Naive thymus-derived CD4-positive, alpha-beta T cell (primary cell): ENCODE measurements at regions not wholly inside any gene's neighbourhood (a gene's known extent, or its start where the extent isn't known, plus 50 kb on each side); places are given as distances from the start of the nearest gene placed in this dataset.

Experiments used
- ATAC-seq: fragments of 150-1000 bp; cut with Tn5 transposase; 2 replicates; pipeline ENCODE4 v1.10.0; 2021; ENCODE audit warnings: mild to moderate bottlenecking, moderate library complexity
- CTCF ChIA-PET: fragments of 350-600 bp; sonication (Branson Sonifier 250); formaldehyde crosslinking; loops from one replicate; lab custom pipeline; 2021; ENCODE audit warnings: antibody characterized with exemption; lab: Charles Lee
- POLR2A ChIA-PET: fragments of 350-600 bp; sonication (Branson Sonifier 250); formaldehyde crosslinking; loops from one replicate; lab custom pipeline; 2021; ENCODE audit warnings: antibody characterized with exemption, inconsistent platforms; lab: Charles Lee
- DNase-seq, 9 donors: peaks; one replicate each; pipeline versions ENCODE4 v3.0.0 to v3.0.0-alpha.2; 2020 to 2022; ENCODE audit warnings: mixed read lengths in 1 of 9
- H3K27ac ChIP-seq: one replicate; pipeline ENCODE4 v1.7.0; 2013; ENCODE audit warnings: mild to moderate bottlenecking, low read depth, low read length, moderate library complexity
- H3K27me3 ChIP-seq, 2 donors: one replicate each; pipeline ENCODE4 v1.7.0; 2013; ENCODE audit warnings: low read length in 2 of 2, mild to moderate bottlenecking in 2 of 2, moderate library complexity in 2 of 2; ENCODE audit not compliant: control insufficient read depth in 2 of 2, insufficient read depth in 2 of 2
- H3K36me3 ChIP-seq, 3 experiments: 1 replicate in 2 of 3; 2 replicates in 1 of 3; pipeline ENCODE4 v1.7.0; 2013; ENCODE audit warnings: low read length in 3 of 3, mild to moderate bottlenecking in 3 of 3, moderate library complexity in 1 of 3; ENCODE audit not compliant: insufficient read depth in 3 of 3, control insufficient read depth in 2 of 3
- H3K4me1 ChIP-seq, 2 donors: one replicate each; pipeline ENCODE4 v1.7.0; 2013; ENCODE audit warnings: low read length in 2 of 2, mild to moderate bottlenecking in 2 of 2, moderate library complexity in 1 of 2; ENCODE audit not compliant: control insufficient read depth in 2 of 2, insufficient read depth in 2 of 2
- H3K4me3 ChIP-seq: 2 replicates; pipeline ENCODE4 v1.7.0; 2013; ENCODE audit warnings: mild to moderate bottlenecking, low read length
- H3K9me3 ChIP-seq, 3 experiments: 1 replicate in 2 of 3; 2 replicates in 1 of 3; pipeline ENCODE4 v1.7.0; 2013; ENCODE audit warnings: low read length in 3 of 3; ENCODE audit not compliant: control insufficient read depth in 2 of 3
- H3K27ac Mint-ChIP-seq, 9 donors: one replicate each; pipeline ENCODE4 v1.8.0; 2020 to 2022; ENCODE audit warnings: mixed read lengths in 9 of 9, mild to moderate bottlenecking in 8 of 9, moderate library complexity in 5 of 9, inconsistent platforms in 2 of 9
- H3K27me3 Mint-ChIP-seq, 5 donors: one replicate each; pipeline ENCODE4 v1.8.0; 2021 to 2022; ENCODE audit warnings: mixed read lengths in 5 of 5, mild to moderate bottlenecking in 1 of 5
- H3K36me3 Mint-ChIP-seq, 5 donors: one replicate each; pipeline ENCODE4 v1.8.0; 2020 to 2022; ENCODE audit warnings: mixed read lengths in 5 of 5, mild to moderate bottlenecking in 3 of 5, inconsistent platforms in 1 of 5
- H3K4me1 Mint-ChIP-seq, 7 donors: one replicate each; pipeline ENCODE4 v1.8.0; 2020 to 2022; ENCODE audit warnings: mixed read lengths in 7 of 7, mild to moderate bottlenecking in 3 of 7, inconsistent platforms in 1 of 7
- H3K4me3 Mint-ChIP-seq, 10 donors: one replicate each; pipeline ENCODE4 v1.8.0; 2020 to 2022; ENCODE audit warnings: mild to moderate bottlenecking in 10 of 10, mixed read lengths in 10 of 10, moderate library complexity in 6 of 10, inconsistent platforms in 2 of 10
- H3K9me3 Mint-ChIP-seq, 11 donors: one replicate each; pipeline ENCODE4 v1.8.0; 2020 to 2022; ENCODE audit warnings: mixed read lengths in 11 of 11, mild to moderate bottlenecking in 4 of 11, inconsistent platforms in 1 of 11, moderate library complexity in 1 of 11
- intact Hi-C, 2 donors: fragments of 100-400 bp; cut with micrococcal nuclease; formaldehyde crosslinking; loops; one replicate each; pipeline ENCODE4 v1.15.1; 2023

DNA sequence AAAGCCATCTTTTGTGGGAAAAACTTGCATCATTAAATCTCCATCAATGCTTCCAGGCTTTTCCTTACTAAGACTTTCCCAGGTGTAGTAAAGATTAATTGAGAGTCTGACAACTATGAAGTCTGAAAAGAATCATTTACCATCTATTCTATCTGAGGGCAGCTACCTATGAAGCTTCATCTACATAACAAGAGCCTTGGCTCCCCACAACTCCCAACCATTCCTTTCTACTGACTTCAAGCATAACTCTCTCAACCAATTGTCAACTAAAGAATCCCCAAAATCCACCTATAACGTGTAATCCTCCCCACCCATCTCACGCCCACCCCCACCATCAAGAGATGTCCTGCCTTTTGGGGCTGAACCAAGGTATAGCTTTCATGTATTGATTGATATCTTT is 101.5 kb upstream of the GABRA2 start:
- Histone ChIP-seq H3K27me3 (no peaks in the 10 kb centered on the region), H3K36me3 (no peaks in the 10 kb centered on the region), H3K4me1 (no peaks in the 10 kb centered on the region), H3K9me3 (no peaks in the 10 kb centered on the region), H3K4me3 (no peak overlapping the region), H3K27ac (no peak overlapping the region)
- peaks cover 0 to 6% (median 4%) of the 10 kb centered on the region in 11 donors for H3K9me3 Mint-ChIP-seq
- ChIA-PET CTCF (no interaction called here), POLR2A (no interaction called here)
- H3K36me3 Mint-ChIP-seq = no peaks in the 10 kb centered on the region
- intact Hi-C loops = no loop called here
- no peak overlapping the region for H3K27ac Mint-ChIP-seq
- no peak overlapping the region for H3K4me3 Mint-ChIP-seq
- no peaks in the 10 kb centered on the region for H3K27me3 Mint-ChIP-seq
- H3K4me1 Mint-ChIP-seq = no peaks in the 10 kb centered on the region
- DNase-seq = no peak
- ATAC-seq = no peak

DNA sequence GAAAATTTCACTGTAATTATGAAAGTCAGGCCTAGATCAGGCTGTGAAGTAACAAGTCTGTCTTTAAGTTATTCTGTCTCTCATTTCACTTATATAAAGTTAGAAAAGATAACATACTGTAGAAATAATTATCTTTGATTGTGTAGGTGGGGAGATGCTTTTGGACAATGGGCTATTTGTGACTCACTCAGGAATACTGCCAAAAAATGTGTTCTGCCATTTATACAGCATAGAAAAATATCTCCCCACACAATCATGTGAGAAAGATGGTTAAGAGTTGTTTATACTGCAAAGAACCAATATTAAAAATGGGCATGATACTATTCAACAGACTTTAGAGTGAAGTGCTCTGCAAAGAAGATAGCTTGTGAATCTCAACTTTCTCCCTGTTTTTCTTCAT is 95.0 kb upstream of the GABRA2 start:
- Mint-ChIP-seq H3K36me3 (no peaks in the 10 kb centered on the region), H3K27ac (no peak overlapping the region), H3K4me3 (no peak overlapping the region), H3K4me1 (no peaks in the 10 kb centered on the region), H3K9me3 (peaks cover 0 to 14% (median 4%) of the 10 kb centered on the region in 11 donors), H3K27me3 (no peaks in the 10 kb centered on the region)
- H3K36me3 ChIP-seq = no peaks in the 10 kb centered on the region
- no peaks in the 10 kb centered on the region for H3K27me3 ChIP-seq
- H3K9me3 ChIP-seq = no peaks in the 10 kb centered on the region
- no peak overlapping the region for H3K4me3 ChIP-seq
- CTCF ChIA-PET = no interaction called here
- no peak for ATAC-seq
- POLR2A ChIA-PET = no interaction called here
- no peaks in the 10 kb centered on the region for H3K4me1 ChIP-seq
- no peak overlapping the region for H3K27ac ChIP-seq
- DNase-seq = no peak
- intact Hi-C loops = no loop called here

DNA sequence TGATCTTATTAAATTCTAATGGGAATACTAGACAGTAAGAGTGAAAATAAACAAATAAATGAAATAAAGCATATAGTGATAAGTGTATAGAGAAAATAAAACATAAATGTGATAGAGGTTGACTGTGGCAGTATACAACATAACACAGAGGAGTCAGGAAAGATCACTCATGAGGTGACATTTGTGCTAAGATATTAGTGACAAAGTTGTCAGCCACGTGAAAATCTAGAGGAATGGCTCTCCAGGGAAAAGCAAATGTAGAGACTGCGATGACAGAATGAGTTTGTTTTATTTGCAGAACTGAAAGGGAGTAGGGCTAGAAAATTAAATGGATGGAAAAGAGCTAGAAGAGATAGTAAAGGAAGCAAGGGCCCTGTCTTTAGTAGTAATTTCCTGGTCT is 72.8 kb upstream of the GABRA2 start:
- Histone ChIP-seq H3K4me3 (no peak overlapping the region), H3K27ac (no peak overlapping the region), H3K4me1 (no peaks in the 10 kb centered on the region), H3K36me3 (no peaks in the 10 kb centered on the region), H3K9me3 (no peaks in the 10 kb centered on the region), H3K27me3 (no peaks in the 10 kb centered on the region)
- ChIA-PET POLR2A (no interaction called here), CTCF (no interaction called here)
- Mint-ChIP-seq H3K36me3 (no peaks in the 10 kb centered on the region), H3K27me3 (no peaks in the 10 kb centered on the region), H3K27ac (no peak overlapping the region), H3K4me1 (no peaks in the 10 kb centered on the region), H3K9me3 (peaks cover 0 to 35% (median 4%) of the 10 kb centered on the region in 11 donors), H3K4me3 (no peak overlapping the region)
- intact Hi-C loops = no loop called here
- ATAC-seq = no peak
- no peak for DNase-seq

DNA sequence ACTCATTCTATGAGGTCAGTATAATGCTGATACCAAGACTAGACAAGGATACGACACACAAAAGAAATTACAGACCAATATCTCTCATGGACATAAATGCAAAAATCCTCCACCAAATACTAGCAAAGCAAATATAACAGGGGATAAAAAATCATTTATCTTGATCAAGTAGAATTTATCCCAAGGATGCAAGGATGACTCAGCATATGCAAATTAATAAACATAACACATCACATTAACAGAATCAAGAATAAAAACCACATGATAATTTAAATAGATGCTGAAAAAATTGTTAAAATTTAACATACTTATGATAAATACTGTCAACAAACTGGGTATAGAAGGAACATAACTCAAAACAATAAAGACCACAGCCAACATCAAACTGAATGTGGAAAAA is 69.4 kb upstream of the GABRA2 start:
- no peaks in the 10 kb centered on the region for H3K4me1 ChIP-seq
- H3K36me3 Mint-ChIP-seq = no peaks in the 10 kb centered on the region
- no peak overlapping the region for H3K27ac Mint-ChIP-seq
- H3K4me3 Mint-ChIP-seq = no peak overlapping the region
- peaks cover 6 to 47% (median 20%) of the 10 kb centered on the region in 11 donors for H3K9me3 Mint-ChIP-seq
- no peaks in the 10 kb centered on the region for H3K4me1 Mint-ChIP-seq
- no peaks in the 10 kb centered on the region for H3K27me3 ChIP-seq
- no peak for ATAC-seq
- intact Hi-C loops = no loop called here
- no peak overlapping the region for H3K27ac ChIP-seq
- no peaks in the 10 kb centered on the region for H3K9me3 ChIP-seq
- H3K36me3 ChIP-seq = no peaks in the 10 kb centered on the region
- POLR2A ChIA-PET = no interaction called here
- CTCF ChIA-PET = no interaction called here
- no peaks in the 10 kb centered on the region for H3K27me3 Mint-ChIP-seq
- no peak for DNase-seq
- no peak overlapping the region for H3K4me3 ChIP-seq

DNA sequence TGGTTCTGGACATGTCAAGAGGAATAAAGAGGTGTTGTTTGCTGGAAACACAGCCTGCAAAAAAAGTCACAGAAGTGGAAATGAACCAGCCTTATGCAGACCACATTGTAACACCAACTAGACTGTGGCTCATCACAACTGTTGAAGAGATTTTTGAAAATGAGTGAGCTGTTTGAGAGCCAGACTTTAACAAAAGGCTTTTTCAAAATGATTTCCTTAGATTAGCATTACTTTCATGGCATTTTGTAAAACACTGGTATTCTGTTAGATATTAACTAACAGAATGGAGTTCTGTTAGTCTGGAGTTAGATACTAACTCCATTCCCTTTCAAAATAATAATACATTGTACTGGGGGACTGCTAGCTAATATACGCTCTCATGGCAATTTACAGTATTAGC is 60.6 kb upstream of the GABRA2 start:
- no peak overlapping the region for H3K27ac Mint-ChIP-seq
- POLR2A ChIA-PET = interaction anchor here (0.6 kb wide), 1 partner anchor 10 kb away, joined by 4 read pairs; no protein-coding TSS in a partner anchor
- CTCF ChIA-PET = no interaction called here
- Histone ChIP-seq H3K9me3 (no peaks in the 10 kb centered on the region), H3K4me3 (no peak overlapping the region), H3K4me1 (no peaks in the 10 kb centered on the region), H3K27ac (no peak overlapping the region), H3K36me3 (no peaks in the 10 kb centered on the region), H3K27me3 (no peaks in the 10 kb centered on the region)
- H3K4me1 Mint-ChIP-seq = no peaks in the 10 kb centered on the region
- H3K9me3 Mint-ChIP-seq = peaks cover under 1 to 12% (median 4%) of the 10 kb centered on the region in 11 donors
- no peaks in the 10 kb centered on the region for H3K27me3 Mint-ChIP-seq
- ATAC-seq (no peak), DNase-seq (no peak)
- H3K36me3 Mint-ChIP-seq = no peaks in the 10 kb centered on the region
- H3K4me3 Mint-ChIP-seq = no peak overlapping the region
- intact Hi-C loops = no loop called here

DNA sequence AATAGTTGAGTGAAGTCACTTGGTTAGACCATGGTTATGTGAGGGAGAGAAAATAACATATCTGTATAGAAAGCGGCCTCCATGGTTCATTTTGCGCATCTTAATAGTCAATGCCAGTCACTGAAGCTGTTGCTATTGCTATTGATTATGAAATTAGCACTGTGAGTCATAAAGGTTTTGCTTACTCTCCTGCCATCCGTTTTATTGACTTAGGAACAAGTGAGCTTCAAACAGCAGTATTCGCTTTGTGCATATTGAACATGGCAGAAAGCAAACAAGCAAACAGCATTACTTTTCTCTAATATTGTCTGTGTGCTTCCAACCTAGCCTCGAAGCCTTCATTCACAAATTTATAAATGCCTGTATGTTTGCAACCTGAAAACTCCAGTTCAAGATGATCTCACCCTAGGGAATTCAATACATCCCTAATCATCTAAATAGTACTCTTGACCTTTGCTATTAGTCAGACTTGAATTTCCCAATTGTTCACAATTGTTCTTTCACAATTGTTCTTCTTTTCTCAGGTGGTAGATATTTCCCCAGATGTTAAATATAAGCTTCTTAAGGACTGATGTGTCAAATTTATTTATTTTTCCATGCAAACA is 55.9 kb upstream of the GABRA2 start:
- H3K4me1 ChIP-seq = no peaks in the 10 kb centered on the region
- CTCF ChIA-PET = no interaction called here
- no peak overlapping the region for H3K27ac ChIP-seq
- no peak for DNase-seq
- H3K4me3 Mint-ChIP-seq = no peak overlapping the region
- no peaks in the 10 kb centered on the region for H3K27me3 Mint-ChIP-seq
- POLR2A ChIA-PET = no interaction called here
- no peaks in the 10 kb centered on the region for H3K9me3 ChIP-seq
- no peaks in the 10 kb centered on the region for H3K4me1 Mint-ChIP-seq
- no peak overlapping the region for H3K27ac Mint-ChIP-seq
- intact Hi-C loops = no loop called here
- peaks cover 0 to 3% (median 0%) of the 10 kb centered on the region in 5 donors for H3K36me3 Mint-ChIP-seq
- no peak for ATAC-seq
- H3K4me3 ChIP-seq = no peak overlapping the region
- no peaks in the 10 kb centered on the region for H3K36me3 ChIP-seq
- no peaks in the 10 kb centered on the region for H3K27me3 ChIP-seq
- peaks cover 2 to 10% (median 3%) of the 10 kb centered on the region in 11 donors for H3K9me3 Mint-ChIP-seq

DNA sequence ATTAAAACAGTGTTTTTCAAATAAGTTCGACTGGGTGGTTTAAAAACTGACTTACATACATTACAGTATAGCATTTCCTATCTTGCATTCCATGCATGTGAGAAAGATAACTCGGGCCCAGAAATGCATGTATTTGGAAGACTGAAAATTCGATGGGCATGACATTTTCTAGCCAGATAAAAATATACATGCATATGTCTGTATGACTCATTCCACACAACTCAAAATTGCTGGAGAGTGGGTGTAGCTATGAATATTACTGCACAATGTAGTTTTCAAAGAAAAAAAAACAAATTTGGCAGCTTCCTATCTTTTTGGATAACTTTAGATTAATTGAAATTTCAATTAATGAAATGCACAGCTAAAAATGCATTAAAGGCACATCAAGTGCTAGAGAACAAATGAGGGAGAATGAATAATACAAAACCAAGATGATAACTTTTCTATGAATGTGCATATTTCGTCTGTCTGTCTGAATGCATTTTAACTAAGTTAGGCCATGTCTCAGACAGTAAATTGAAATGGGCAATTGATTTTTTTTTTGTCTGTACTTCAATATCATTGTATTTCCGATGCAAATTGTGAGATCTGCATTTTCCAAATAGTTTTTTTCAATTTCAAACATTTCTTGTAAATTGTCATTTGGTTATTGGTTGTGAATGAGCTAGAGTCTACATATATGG is 54.5 kb upstream of the GABRA2 start:
- Histone ChIP-seq H3K27ac (no peak overlapping the region), H3K4me3 (no peak overlapping the region), H3K27me3 (no peaks in the 10 kb centered on the region), H3K4me1 (no peaks in the 10 kb centered on the region), H3K9me3 (no peaks in the 10 kb centered on the region), H3K36me3 (no peaks in the 10 kb centered on the region)
- ChIA-PET POLR2A (no interaction called here), CTCF (no interaction called here)
- ATAC-seq (no peak), DNase-seq (no peak)
- H3K27me3 Mint-ChIP-seq = no peaks in the 10 kb centered on the region
- intact Hi-C loops = no loop called here
- peaks cover 3 to 15% (median 5%) of the 10 kb centered on the region in 11 donors for H3K9me3 Mint-ChIP-seq
- no peak overlapping the region for H3K4me3 Mint-ChIP-seq
- no peaks in the 10 kb centered on the region for H3K4me1 Mint-ChIP-seq
- no peak overlapping the region for H3K27ac Mint-ChIP-seq
- H3K36me3 Mint-ChIP-seq = peaks cover 0 to 3% (median 0%) of the 10 kb centered on the region in 5 donors
